C4-2B (cell line): ENCODE measurements at regions not wholly inside any gene's neighbourhood (a gene's known extent, or its start where the extent isn't known, plus 50 kb on each side); places are given as distances from the start of the nearest gene placed in this dataset.

Source experiments
- H3K27ac ChIP-seq: fragments of 450-650 bp; 2 replicates; pipeline ENCODE4 v1.5.1; 2017
- ZFX ChIP-seq: fragments of 450-650 bp; IDR thresholded peaks from 2 replicates; pipeline ENCODE4 v1.6.1; 2017
- TF ChIP-seq, protein P1 (sequence below): fragments of 450-650 bp; conservative IDR thresholded peaks from 2 replicates; pipeline ENCODE4 v1.5.1; 2017; ENCODE audit warnings: mild to moderate bottlenecking

GRCh38 chr14:73780391-73780790, 66.2 kb upstream of the PNMA1 start:
- TF ChIP-seq ZFX = no peak
- TF ChIP-seq, protein P1, sequence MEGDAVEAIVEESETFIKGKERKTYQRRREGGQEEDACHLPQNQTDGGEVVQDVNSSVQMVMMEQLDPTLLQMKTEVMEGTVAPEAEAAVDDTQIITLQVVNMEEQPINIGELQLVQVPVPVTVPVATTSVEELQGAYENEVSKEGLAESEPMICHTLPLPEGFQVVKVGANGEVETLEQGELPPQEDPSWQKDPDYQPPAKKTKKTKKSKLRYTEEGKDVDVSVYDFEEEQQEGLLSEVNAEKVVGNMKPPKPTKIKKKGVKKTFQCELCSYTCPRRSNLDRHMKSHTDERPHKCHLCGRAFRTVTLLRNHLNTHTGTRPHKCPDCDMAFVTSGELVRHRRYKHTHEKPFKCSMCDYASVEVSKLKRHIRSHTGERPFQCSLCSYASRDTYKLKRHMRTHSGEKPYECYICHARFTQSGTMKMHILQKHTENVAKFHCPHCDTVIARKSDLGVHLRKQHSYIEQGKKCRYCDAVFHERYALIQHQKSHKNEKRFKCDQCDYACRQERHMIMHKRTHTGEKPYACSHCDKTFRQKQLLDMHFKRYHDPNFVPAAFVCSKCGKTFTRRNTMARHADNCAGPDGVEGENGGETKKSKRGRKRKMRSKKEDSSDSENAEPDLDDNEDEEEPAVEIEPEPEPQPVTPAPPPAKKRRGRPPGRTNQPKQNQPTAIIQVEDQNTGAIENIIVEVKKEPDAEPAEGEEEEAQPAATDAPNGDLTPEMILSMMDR = no peak
- no peak overlapping the region for H3K27ac ChIP-seq

- TF ChIP-seq, protein P1 = no peak
- no peak for TF ChIP-seq ZFX
- no peak overlapping the region for H3K27ac ChIP-seq
Measured at GRCh38 chr14:73778736-73779135, 64.6 kb upstream of the PNMA1 start.

DNA sequence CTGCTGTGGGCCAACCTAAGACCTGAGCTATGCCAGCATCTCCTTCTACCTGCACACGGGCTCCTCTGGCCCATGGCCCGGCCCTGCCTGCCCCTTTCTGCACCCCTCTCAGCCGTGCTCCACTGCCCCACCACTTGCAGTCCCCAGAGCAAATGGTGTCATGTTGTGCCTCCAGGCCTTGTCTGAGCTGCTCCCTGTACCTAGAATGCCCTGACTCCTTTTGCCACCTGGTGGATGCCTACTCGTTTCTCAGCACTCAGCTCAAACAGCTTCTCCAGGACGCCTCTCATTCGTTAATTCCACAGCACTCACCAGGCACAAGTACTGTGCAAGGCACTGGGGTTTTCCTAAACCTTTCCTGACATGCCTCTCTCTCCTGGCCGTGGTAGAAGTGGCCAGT, 63.2 kb upstream of the PNMA1 start:
- no peak overlapping the region for H3K27ac ChIP-seq

DNA sequence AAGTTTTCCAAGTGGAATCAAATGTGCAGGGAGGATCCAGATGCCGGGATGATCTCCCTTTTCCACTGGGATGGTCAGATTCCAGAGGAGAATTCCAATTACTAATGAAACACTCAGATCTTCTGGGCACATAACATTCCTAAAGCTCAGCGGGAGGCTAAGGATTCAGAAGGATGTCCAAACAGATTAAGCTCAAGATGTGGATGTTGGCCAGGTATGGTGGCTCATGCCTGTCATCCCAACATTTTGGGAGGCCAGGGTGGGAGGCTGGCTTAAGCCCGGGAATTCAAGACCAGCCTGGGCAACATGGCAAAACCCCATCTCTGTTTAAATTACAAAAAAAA, 62.0 kb upstream of the PNMA1 start:
- TF ChIP-seq, protein P1 = no peak
- no peak for TF ChIP-seq ZFX
- no peak overlapping the region for H3K27ac ChIP-seq

More for the DNA sequence above, 63.2 kb upstream of the PNMA1 start:
- TF ChIP-seq, protein P1 = no peak
- no peak for TF ChIP-seq ZFX

- no peak overlapping the region for H3K27ac ChIP-seq
- no peak for TF ChIP-seq ZFX
- TF ChIP-seq, protein P1 = no peak
Measured at GRCh38 chr14:73775339-73776193, 61.4 kb upstream of the PNMA1 start.

- TF ChIP-seq, protein P1 = no peak
- no peak for TF ChIP-seq ZFX
- no peak overlapping the region for H3K27ac ChIP-seq
Measured at GRCh38 chr14:73774671-73775070, 60.5 kb upstream of the PNMA1 start.

GRCh38 chr14:73774241-73774570, 60.0 kb upstream of the PNMA1 start:
- H3K27ac ChIP-seq = no peak overlapping the region
- TF ChIP-seq ZFX = no peak
- TF ChIP-seq, protein P1 = no peak
